ENCODE measurements at regions not wholly inside any gene's neighbourhood (a gene's known extent, or its start where the extent isn't known, plus 50 kb on each side); places are given as distances from the start of the nearest gene placed in this dataset.

GRCh38 chr4:176631611-176632010 is 161.1 kb downstream of the VEGFC start:
- no peak for DNase-seq (ENCODE audit: low read depth)

Measured in renal cortical epithelial cell (primary cell).